HG03066 (cell line): ENCODE measurements at regions not wholly inside any gene's neighbourhood (a gene's known extent, or its start where the extent isn't known, plus 50 kb on each side); places are given as distances from the start of the nearest gene placed in this dataset.
"Not testable (repeated sequence)": the region's sequence is repeated elsewhere in the genome, so short reads cannot be mapped to it uniquely, and the experiment has no call there.

Experiments used
- ATAC-seq: cut with Tn5 transposase; IDR thresholded peaks from one replicate; pipeline ENCODE4 v1.9.1; 2021; ENCODE audit warnings: low read depth; ENCODE audit not compliant: unreplicated experiment

DNA sequence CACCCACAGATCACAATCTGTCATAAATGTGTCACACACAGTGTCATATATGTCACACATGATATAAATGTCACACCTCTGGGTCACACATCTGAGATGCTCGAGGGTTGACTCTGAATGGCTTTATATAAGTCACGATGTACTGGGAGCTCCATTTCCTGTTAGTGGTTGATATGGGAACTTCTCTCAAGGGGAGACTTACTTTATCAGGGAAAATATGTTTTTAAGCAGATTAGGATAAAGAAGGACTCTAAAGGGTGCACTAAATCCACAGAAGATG lies 83.9 kb upstream of the MEF2A start:
- ATAC-seq = no peak

DNA sequence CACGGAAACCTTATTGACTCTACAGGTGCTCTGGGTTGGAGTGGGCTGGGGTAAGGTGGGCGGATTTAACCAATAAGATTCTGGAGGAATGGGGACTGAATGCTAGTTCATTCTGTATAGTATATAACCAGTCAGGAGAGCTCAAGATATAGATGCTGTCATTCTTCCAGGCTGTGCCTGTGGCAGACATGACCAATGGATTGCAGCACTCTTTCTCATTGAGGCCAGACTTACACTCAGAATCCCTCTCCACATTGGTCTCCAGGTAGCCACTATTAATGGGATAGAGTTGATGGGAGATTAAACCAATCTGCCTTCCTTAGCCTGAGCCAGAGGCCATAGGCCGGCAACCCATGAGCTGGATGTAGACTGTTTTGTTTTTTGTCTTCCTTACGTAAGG lies 82.8 kb upstream of the MEF2A start:
- ATAC-seq = no peak

DNA sequence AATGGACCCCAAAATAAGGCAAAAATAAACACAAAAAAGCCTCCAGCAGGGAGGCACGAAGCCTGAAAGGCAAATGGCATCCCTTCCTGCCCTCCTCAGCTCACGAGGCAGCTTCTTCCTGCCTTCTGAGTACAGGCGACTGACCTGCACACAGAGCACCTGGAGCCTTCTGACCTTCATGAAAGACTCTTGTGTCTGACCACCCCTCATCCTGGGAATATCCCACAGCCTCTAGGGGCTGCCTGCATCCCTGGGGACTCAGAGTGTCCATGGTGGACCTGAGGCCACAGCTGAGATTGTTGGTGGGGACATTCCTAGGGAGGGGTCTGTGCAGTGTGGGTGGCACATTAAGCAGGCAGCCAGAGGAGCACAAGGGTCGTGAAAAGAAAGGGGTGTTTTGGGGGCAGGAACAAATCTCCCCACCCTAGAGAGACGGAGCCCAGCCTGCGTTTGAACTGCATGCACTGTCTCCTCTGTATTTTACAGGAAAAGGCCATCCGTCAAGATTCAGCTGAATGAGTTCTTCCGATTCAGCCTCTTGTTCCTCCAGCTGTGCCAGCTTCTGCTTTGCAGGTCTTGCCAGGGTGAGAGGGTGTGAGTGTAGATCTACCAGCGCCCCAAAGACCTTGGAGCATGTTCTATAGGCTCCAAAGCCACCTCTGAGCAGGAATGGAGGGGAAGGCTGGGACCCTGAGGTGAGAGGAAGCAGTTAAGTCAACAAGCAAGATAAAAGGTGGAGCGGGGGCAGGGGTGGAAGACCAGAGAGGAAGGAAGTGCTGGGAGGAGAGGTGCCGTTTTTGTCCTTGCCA lies 80.4 kb upstream of the MEF2A start:
- ATAC-seq = no peak

DNA sequence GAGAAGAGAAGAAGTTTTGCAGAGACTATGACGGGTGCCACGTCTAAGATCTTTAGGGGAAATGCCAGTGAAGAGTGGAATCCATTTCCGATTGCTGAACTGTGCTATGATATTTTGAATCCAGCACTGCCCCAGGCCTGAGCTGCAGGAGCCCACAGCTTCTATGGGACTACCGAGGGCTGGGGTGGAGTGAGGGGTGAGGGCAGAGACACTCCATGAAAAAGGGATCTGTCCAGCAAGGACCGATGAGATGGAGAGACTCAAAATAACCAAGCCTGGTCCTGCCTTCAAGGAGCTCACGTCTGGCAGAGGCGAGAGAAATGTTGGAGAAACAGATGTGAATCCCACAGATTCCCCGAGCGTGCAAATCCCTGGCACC lies 79.8 kb upstream of the MEF2A start:
- ATAC-seq = no peak

DNA sequence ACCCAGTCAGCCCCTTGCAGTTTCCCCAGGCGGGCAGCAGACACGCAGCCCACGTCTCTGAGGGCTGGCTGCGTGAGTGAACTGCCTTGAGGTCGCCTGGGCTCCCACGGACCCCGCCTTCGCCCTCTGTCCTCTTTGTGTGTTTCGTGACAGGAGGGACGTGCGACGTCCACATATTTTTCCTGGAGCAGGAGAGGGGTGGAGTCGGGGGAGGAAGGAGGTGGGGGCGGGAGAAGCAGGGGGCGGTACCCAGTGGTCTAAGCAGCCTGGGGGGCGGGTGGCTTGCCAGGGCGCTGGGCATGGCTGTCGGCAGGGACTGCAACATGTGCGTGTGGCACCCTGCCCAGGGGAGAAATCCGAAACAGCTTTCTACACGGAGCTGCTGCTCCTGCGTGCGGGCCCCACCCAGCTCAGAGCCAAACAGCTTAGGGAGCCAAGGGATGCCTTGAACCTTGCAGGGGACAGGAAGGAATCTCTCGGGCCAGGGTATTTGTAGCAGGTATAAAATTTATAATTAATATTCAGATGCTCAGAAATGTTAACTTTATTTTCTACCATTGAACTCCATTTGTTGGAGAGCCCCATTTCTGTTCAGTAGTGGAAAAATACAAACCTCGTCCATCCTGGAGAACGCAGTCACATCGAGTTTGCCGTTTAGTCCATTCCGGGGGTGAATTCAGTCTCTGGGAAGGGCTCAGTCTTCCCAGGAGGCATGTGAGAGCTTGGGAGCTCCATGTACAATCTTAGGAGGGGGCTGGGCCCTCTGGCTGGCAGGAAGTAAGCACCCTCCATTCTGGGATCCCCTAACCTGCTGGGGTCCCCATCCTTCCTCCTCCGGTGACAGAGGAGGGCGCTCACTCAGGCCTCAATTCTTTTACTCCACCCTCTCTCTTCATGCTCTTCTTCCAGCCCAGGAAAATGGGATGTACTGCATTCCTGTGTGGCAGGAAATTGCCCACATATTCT lies 79.1 kb upstream of the MEF2A start:
- ATAC-seq = no peak

DNA sequence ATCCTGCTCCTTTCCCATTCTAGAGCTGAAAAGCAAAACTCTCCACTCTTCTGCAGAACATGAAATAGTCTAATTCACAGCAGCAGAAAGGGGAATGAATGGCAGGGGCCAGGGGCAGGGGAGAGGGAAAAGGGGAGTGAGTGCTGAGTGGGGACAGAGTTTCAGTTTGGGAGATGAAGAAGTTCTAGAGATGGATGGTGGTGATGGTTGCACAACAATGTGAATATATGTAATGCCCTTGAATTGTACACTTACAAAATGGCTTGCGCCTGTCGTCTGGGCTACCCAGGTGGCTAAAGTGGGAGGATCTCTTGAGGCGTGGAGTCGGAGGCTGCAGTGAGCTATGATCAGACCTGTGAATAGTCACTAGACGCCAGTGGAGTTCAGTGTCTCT lies 78.5 kb upstream of the MEF2A start:
- no peak for ATAC-seq

DNA sequence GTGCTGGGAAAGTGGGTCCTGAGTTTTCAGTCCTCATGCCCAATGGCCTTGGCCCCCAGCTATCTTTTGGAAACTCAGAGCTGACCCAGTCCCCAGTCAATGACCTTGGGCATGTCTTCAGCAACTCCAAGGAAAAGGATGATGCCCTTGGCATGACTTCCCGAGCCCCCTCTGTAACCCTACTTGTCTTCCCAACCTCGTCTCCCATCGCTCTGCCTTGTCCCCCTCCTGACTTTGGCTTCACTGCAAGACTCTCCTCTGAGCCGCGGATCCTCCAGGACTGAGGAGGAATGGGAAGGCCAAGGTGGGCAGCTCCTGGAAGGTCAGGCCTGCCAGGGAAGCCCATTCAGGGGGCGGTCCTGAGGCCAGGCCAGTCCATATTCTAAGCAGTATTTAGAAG lies 73.5 kb upstream of the MEF2A start:
- ATAC-seq = no peak

DNA sequence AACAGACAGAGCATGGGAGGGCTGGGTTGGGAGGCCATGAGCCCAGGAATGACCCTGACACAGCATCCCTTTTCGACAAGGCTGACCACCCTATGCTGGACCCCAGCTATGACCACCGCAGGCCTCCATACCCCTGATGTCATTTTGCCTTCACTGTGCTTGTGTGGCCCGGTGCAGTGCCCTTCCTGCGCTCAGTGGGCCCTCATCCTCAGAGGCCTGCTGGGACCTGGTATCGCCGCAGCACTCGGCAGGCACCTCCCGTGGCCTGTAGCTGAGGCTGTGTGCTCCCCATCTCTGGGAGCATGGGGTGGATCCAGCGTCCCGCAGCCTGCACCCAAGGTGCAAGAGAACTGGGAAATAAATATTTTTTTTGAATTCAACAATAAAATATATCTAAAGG lies 73.1 kb upstream of the MEF2A start:
- ATAC-seq = no peak

DNA sequence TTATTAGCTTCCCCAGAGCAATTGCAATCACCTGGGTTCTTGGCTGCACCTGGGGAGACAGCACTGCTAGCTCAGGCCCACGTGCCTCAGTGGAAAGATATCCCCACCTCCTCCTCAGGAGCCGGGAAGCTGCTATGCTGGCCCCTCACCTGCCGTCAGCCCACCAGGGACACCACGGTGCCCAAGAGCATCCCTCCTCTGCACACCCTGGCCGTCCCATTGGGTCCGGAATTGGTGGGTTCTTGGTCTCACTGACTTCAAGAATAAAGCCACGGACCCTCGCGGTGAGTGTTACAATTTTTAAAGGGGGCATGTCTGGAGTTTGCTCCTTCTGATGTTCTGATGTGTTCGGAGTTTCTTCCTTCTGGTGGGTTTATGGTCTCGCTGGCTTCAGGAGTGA lies 72.3 kb upstream of the MEF2A start:
- ATAC-seq = no peak

DNA sequence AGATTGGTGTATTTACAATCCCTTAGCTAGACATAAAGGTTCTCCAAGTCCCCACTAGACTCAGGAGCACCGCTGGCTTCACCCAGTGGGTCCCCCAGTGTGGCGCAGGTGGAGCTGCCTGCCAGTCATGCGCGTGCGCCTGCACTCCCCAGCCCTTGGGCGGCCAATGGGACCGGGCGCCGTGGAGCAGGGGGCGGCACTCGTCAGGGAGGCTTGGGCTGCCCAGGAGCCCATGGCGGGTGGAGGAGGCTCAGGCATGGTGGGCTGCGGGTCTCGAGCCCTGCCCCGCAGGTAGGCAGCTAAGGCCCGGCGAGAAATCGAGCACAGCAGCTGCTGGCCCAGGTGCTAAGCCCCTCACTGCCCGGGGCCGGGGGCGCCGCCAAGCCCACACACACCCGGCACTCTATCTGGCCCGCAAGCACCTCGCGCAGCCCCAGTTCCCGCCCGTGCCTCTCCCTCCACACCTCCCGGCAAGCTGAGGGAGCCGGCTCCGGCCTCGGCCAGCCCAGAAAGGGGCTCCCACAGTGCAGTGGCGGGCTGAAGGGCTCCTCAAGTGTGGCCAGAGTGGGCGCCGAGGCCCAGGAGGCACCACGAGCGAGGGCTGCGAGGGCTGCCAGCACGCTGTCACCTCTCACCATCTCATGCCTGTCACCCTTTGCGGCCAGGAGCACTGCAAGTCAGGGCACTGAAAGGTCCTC lies 71.1 kb upstream of the MEF2A start:
- ATAC-seq = not testable (repeated sequence)

DNA sequence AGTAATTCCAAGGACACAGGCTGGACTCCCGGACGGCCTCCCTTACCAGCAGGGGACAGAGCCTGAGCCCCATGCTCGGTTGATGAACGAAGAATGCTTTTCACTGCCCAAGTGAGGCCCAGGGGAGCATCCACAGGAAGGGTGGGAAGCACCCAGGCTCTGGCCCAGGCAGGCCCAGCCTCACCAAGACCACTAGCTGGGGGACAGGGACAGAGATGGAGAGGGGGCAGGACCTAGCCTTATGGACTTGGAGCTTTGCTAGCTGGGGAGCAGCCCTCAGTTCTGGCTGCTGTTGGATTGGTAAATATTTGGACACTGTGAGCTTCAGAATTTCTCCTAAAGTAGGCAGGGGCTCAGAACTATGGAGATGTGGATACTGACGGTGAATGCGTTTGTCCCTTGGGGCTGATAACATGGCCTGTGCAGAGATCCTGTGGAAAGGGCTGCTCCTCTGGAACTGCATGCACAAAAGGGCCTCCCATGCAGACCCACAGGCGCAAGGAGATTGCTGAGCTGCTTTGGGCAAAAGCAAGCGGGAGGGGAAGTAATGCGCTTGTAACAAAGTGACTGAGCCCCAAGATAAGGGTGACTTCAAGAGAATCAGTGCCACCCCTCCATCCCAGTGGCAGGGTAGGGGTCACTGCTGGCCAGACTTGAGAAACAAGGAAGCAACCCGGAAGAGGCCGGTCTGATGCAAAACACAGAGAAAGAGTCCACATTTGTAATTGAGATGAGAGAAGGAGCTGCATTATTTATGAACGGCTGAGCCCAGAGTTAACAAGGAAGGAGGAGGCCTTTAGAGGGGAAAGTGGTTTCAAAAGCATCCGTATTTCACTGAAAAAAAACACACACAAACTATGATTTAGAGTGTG lies 70.1 kb upstream of the MEF2A start:
- ATAC-seq = no peak

DNA sequence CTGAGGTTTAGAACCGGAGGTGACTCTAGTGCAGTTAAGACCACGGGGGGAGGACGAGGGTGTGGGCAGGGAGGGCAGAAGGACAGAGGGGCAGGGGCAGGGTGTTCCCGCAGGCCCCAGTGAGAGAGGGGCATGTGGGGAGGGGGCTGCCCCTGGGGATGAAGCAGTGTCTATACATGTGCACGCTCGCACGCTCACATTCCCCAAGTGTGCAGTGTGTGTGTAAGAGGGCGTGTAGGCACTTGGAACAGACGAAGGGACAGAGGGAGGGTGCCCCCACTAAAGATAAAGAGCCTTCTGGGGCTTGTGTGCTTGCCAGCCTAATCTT lies 69.5 kb upstream of the MEF2A start:
- no peak for ATAC-seq

DNA sequence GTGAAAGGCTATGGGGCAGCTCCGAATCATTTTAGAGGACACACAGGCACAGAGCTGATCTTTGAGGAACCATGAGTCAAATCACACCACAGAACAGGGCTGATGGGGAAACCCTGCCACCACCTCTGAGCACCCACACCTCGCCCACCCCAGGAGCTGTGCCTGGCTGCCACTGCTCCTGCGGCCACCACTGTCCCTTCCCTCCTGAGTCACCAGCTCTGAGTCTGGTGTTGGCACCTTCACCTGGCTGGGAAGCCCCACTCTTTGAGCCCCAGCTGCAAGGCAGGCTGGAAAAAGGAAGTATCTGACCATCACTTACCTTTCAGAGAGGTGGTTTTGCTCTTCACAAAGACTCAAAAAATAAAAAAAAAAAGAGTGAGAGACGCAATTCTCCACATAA lies 63.6 kb upstream of the MEF2A start:
- peak; percentile 40 for ATAC-seq

DNA sequence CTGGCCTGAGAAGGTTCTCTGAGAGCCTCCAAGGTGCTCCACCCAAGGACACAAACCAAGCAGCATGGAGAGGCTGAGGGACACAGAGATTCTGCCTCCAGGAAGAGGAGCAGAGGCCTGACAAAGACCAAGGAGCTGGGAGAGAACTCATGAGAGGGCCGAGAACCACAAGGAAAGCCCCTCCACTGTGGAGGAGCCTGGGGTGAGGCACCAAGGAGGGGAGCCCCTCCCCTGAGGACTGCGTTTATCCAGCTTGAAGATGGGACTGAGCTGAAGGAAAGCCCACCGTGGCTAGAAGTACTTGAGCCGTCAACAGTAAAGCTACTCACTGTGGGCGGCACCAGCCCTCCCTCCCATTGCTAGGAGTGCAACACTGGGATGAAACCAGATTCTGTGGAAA lies 63.1 kb upstream of the MEF2A start:
- ATAC-seq = peak; percentile 2

DNA sequence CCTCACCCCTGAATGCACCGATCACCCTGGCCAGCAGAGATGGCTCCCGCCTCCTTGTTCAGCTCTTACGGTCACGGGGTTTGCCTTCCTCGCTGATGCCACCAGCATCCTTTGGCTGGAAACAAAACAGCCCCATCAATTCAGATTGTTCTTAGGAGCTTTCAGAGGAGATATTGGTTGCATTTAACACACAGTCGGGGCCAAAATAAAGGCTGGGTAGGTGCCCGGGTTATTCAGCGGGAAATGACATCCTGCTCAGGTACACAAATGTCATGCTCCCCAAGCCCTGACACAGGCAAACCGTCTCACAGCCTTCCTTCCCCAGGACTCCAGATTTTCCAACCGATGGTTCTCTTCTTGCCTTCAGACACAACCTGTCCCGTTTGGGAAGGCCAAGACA lies 62.4 kb upstream of the MEF2A start:
- no peak for ATAC-seq

DNA sequence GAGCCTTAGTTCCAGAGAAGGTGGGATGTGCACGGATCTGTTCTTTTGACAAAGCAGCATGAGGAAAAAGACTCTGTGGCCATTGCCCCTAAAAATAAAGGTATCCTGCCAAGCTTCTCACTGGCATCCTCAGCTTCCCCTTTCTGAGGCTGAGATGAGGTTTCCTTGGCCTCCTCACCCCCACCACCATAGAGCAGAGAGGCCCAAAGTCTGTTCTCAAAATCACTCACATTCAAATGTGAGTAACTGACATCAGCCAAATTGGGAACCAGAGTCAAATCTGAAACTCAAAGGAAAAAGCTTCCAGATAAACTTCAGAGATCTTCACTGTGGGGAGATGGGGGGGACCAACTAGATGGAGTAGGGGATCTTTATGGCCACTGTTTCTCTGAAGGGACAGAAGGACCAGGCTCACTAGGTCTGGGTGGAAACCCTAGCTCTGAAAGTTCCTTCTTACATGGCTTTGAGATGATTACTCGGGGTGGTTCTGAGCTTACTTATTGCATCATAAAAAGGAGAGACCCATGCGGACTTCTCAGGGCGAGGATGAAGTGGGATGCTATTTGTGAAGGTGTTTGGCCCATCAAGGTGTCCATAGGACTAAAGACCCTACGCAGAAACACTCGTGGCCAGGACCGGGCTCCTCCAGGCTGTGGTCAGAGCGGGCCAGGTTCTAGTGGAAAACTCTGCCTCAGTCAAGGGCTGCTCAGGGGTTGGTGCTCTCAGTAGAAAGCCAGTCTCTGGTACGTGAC lies 61.5 kb upstream of the MEF2A start:
- peak; percentile 10 for ATAC-seq

DNA sequence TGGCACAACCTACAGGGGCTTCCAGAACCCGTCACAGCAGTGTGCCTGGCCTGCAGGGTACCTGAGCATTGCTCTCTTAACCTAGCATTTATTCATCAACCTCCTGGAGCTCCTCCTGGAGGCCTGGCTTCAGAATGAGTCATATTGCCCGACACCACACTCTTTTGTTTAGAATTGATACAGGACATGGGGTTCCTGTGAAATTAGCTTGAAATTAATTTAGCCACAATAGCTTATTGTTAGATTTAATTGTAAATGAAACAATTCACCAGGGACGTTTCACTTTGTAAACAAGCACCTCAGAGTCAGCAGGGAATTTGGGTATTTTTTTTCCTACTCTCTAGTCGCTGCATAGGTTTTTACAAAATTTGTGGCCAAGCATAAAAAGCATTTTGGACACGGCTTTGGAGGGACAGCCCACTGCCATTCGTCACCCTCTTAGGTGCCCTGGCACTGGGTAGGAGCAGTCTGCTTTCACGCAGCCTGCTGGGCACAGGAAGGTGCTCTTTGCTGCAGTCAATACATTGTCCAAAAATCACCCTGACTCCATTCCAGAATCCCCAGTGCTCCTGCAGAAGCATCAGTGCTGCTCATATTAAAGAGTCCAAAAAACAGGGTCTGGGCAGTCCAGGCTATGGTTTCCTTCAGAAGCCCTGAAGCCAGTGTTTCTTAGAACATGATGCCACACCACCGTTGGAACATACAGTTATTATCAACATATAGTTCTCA lies 60.8 kb upstream of the MEF2A start:
- peak; percentile 43 for ATAC-seq

DNA sequence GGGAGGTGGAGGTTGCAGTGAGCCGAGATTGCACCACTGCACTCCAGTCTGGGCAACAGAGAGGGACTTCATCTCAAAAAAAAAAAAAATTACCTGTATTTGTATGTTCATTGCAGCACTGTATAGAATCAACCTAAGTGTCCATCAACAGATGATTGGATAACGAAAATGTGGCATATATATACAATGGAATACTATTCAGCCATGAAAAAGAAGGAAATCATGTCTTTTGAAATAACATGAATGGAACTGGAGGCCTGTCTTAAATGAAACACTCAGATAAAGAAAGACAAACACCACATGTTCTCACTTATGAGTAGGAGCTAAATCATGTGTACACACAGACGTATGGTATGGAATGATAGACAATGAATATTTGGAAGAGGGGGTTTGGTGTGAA lies 59.4 kb upstream of the MEF2A start:
- no peak for ATAC-seq

DNA sequence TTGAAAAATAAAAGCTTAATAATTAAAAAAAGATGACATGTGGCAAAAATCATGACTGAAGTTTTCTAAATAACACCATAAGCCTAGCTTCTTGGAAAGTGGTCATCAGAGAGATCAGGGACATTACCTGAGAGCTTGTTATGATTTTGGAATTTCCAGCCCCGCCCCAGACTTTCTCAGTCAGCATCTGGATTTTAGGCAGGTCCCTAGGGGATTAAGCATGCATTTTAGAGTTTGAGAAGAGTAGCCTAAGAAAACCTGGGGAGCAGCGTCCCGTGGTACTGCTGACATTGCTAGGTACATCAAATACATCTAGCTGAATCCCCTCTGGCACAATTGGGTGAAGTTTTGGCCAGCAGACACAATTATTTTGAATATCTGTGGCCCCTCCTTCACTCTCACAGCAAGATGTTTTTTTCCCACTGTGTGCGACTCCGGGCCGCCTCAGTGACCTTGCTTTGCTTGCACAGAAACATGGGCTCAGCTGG lies 58.7 kb upstream of the MEF2A start:
- ATAC-seq = no peak
